HTR-8/SVneo (cell line): ENCODE measurements at regions not wholly inside any gene's neighbourhood (a gene's known extent, or its start where the extent isn't known, plus 50 kb on each side); places are given as distances from the start of the nearest gene placed in this dataset.

ENCODE experiments used
- DNase-seq: peaks from one replicate; pipeline ENCODE4 v3.0.0; 2011; ENCODE audit warnings: low spot score, mixed read lengths; ENCODE audit not compliant: insufficient read length
- FAIRE-seq: peaks from 2 replicates; lab custom pipeline; 2011; peaks lifted over from hg19 to GRCh38; lab: Jason Lieb, UNC

- FAIRE-seq (no peak), DNase-seq (no peak)
Measured at GRCh38 chr6:154682633-154683125, 50.5 kb upstream of the SCAF8 start.
